GM23248 (cell line): ENCODE measurements at regions not wholly inside any gene's neighbourhood (a gene's known extent, or its start where the extent isn't known, plus 50 kb on each side); places are given as distances from the start of the nearest gene placed in this dataset.

ENCODE experiments used
- EZH2 ChIP-seq: fragments of 200-600 bp; sonication (generic); IDR thresholded peaks from 2 replicates; pipeline ENCODE4 v1.6.1; 2018; ENCODE audit warnings: antibody characterized with exemption, mild to moderate bottlenecking; ENCODE audit not compliant: insufficient read depth, poor library complexity, severe bottlenecking
- EZH2phosphoT487 ChIP-seq: fragments of 200-600 bp; sonication (generic); IDR thresholded peaks from 2 replicates; pipeline ENCODE4 v1.6.1; 2018; ENCODE audit warnings: antibody characterized with exemption, moderate library complexity, mild to moderate bottlenecking, low read depth; ENCODE audit not compliant: insufficient read depth

DNA sequence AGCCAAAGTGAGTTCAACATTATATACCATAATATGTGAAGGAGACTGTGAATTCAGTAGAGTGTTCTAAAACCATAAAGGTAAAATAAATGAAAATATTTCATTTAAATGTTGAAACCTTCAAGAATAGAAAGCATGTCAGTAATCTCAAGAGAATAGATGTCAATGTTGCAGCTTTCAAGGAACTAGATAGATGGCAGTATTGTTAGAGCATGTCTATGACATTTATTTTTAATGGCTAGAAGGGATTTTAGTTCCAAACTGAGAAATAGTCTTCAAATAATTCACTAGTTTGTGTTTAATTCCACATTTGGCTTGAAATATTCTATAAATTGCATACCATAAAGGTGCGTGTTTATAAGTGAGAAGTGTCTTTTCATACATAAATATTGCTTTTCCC lies 326.5 kb downstream of the FLRT2 start:
- no peak for TF ChIP-seq EZH2
- no peak for TF ChIP-seq EZH2phosphoT487
